Fibroblast of lung (primary cell): ENCODE measurements at regions not wholly inside any gene's neighbourhood (a gene's known extent, or its start where the extent isn't known, plus 50 kb on each side); places are given as distances from the start of the nearest gene placed in this dataset.
"Not testable (repeated sequence)": the region's sequence is repeated elsewhere in the genome, so short reads cannot be mapped to it uniquely, and the experiment has no call there.

Source experiments
- DNase-seq, 2 donors: peaks; one replicate each; pipeline versions ENCODE4 v3.0.0 to v3.0.0-alpha.2; 2010; ENCODE audit warnings: low read depth in 2 of 2
- H2AFZ ChIP-seq: 2 replicates; pipeline ENCODE4 v1.5.1; 2012; ENCODE audit warnings: low read length, control low read depth, inconsistent platforms
- H3K27ac ChIP-seq: 2 replicates; pipeline ENCODE4 v1.5.1; 2011; ENCODE audit warnings: low read length, control low read depth; ENCODE audit not compliant: insufficient read depth
- H3K27me3 ChIP-seq: 2 replicates; pipeline ENCODE4 v1.5.1; 2011; ENCODE audit warnings: mild to moderate bottlenecking, low read length; ENCODE audit not compliant: control insufficient read depth, insufficient read depth
- H3K36me3 ChIP-seq: 2 replicates; pipeline ENCODE4 v1.5.1; 2011; ENCODE audit warnings: low read length; ENCODE audit not compliant: control insufficient read depth, insufficient read depth
- H3K4me1 ChIP-seq: 2 replicates; pipeline ENCODE4 v1.5.1; 2011; ENCODE audit warnings: low read length; ENCODE audit not compliant: control insufficient read depth, insufficient read depth; ENCODE audit errors: extremely low read depth
- H3K4me2 ChIP-seq: 2 replicates; pipeline ENCODE4 v1.5.1; 2011; ENCODE audit warnings: low read length, control low read depth; ENCODE audit not compliant: insufficient read depth; ENCODE audit errors: extremely low read depth
- H3K4me3 ChIP-seq, 4 experiments: fragments of 200-600 bp in 1 of 4; sonication (generic) in 1 of 4; replicated peaks in 1 of 4; 2 replicates each; pipeline ENCODE4 v1.5.1; 2011 to 2016; ENCODE audit warnings: low read length in 4 of 4, low read depth in 3 of 4, mild to moderate bottlenecking in 3 of 4, control low read depth in 2 of 4, inconsistent platforms in 1 of 4, mixed read lengths in 1 of 4; ENCODE audit not compliant: insufficient read depth in 1 of 4; ENCODE audit errors: control extremely low read depth in 1 of 4
- H3K79me2 ChIP-seq: 2 replicates; pipeline ENCODE4 v1.5.1; 2012; ENCODE audit warnings: mild to moderate bottlenecking, low read length, inconsistent platforms; ENCODE audit not compliant: control insufficient read depth, insufficient read depth
- H3K9ac ChIP-seq: 2 replicates; pipeline ENCODE4 v1.5.1; 2011; ENCODE audit warnings: mild to moderate bottlenecking, low read length, control low read depth; ENCODE audit not compliant: insufficient read depth
- H3K9me3 ChIP-seq: 2 replicates; pipeline ENCODE4 v1.5.1; 2012; ENCODE audit warnings: low read depth, low read length; ENCODE audit not compliant: control insufficient read depth, insufficient read depth
- H4K20me1 ChIP-seq: 2 replicates; pipeline ENCODE4 v1.5.1; 2011; ENCODE audit warnings: low read length; ENCODE audit not compliant: control insufficient read depth, insufficient read depth; ENCODE audit errors: extremely low read depth
- EZH2 ChIP-seq: IDR thresholded peaks from 2 replicates; pipeline ENCODE4 v1.5.1; 2012; ENCODE audit warnings: low read length, control low read depth, mild to moderate bottlenecking; ENCODE audit errors: missing control alignments
- TF ChIP-seq, protein P1 (sequence below), 2 donors: IDR thresholded peaks in 1 of 2; conservative IDR thresholded peaks in 1 of 2; 1 replicate in 1 of 2; 2 replicates in 1 of 2; pipeline ENCODE4 v1.5.1; 2011 to 2012; ENCODE audit warnings: low read length in 2 of 2, control low read depth in 1 of 2, inconsistent platforms in 1 of 2, low read depth in 1 of 2, mild to moderate bottlenecking in 1 of 2

- no peak for DNase-seq
- no peak overlapping the region for H3K27ac ChIP-seq
- no peak overlapping the region for H2AFZ ChIP-seq
- H3K9me3 ChIP-seq = no peaks in the 10 kb centered on the region
- no peak overlapping the region for H3K4me3 ChIP-seq
- H3K9ac ChIP-seq = no peak overlapping the region
- no peaks in the 10 kb centered on the region for H3K79me2 ChIP-seq
- no peaks in the 10 kb centered on the region for H3K36me3 ChIP-seq
- no peaks in the 10 kb centered on the region for H4K20me1 ChIP-seq
- H3K4me2 ChIP-seq = no peak overlapping the region
- no peaks in the 10 kb centered on the region for H3K4me1 ChIP-seq
- H3K27me3 ChIP-seq = no peaks in the 10 kb centered on the region
- TF ChIP-seq, protein P1, sequence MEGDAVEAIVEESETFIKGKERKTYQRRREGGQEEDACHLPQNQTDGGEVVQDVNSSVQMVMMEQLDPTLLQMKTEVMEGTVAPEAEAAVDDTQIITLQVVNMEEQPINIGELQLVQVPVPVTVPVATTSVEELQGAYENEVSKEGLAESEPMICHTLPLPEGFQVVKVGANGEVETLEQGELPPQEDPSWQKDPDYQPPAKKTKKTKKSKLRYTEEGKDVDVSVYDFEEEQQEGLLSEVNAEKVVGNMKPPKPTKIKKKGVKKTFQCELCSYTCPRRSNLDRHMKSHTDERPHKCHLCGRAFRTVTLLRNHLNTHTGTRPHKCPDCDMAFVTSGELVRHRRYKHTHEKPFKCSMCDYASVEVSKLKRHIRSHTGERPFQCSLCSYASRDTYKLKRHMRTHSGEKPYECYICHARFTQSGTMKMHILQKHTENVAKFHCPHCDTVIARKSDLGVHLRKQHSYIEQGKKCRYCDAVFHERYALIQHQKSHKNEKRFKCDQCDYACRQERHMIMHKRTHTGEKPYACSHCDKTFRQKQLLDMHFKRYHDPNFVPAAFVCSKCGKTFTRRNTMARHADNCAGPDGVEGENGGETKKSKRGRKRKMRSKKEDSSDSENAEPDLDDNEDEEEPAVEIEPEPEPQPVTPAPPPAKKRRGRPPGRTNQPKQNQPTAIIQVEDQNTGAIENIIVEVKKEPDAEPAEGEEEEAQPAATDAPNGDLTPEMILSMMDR (conservative IDR thresholded peaks at IDR 0.05 in 1 of 2, IDR thresholded peaks at IDR 0.05 in 1 of 2; ENCODE audit: low read depth in 1 of 2, low read length in 2 of 2) = no peak
- no peak for TF ChIP-seq EZH2
Measured at GRCh38 chr1:73463873-73464272, 734.1 kb downstream of the LRRIQ3 start.

GRCh38 chr1:73452522-73452921 lies 745.5 kb downstream of the LRRIQ3 start:
- no peaks in the 10 kb centered on the region for H3K36me3 ChIP-seq
- no peaks in the 10 kb centered on the region for H3K4me1 ChIP-seq
- H3K79me2 ChIP-seq = no peaks in the 10 kb centered on the region
- H3K4me2 ChIP-seq = no peak overlapping the region
- no peak overlapping the region for H3K27ac ChIP-seq
- DNase-seq = no peak
- H3K27me3 ChIP-seq = no peaks in the 10 kb centered on the region
- no peak overlapping the region for H2AFZ ChIP-seq
- no peaks in the 10 kb centered on the region for H4K20me1 ChIP-seq
- TF ChIP-seq, protein P1 (conservative IDR thresholded peaks at IDR 0.05 in 1 of 2, IDR thresholded peaks at IDR 0.05 in 1 of 2; ENCODE audit: low read depth in 1 of 2, low read length in 2 of 2) = no peak
- TF ChIP-seq EZH2 = no peak
- H3K4me3 ChIP-seq = no peak overlapping the region
- H3K9me3 ChIP-seq = no peaks in the 10 kb centered on the region
- no peak overlapping the region for H3K9ac ChIP-seq

- H3K27me3 ChIP-seq, H3K9me3 ChIP-seq, DNase-seq, H2AFZ ChIP-seq, H4K20me1 ChIP-seq, H3K4me1 ChIP-seq, H3K79me2 ChIP-seq, H3K9ac ChIP-seq, H3K4me2 ChIP-seq, H3K27ac ChIP-seq, H3K36me3 ChIP-seq, H3K4me3 ChIP-seq: not testable (repeated sequence)
Measured at GRCh38 chr1:73450668-73451067, 747.3 kb downstream of the LRRIQ3 start.
